WTC11 (cell line): ENCODE measurements at regions not wholly inside any gene's neighbourhood (a gene's known extent, or its start where the extent isn't known, plus 50 kb on each side); places are given as distances from the start of the nearest gene placed in this dataset.

Source experiments
- NFYB ChIP-seq: sonication (generic); formaldehyde crosslinking; conservative IDR thresholded peaks from 2 replicates; pipeline ENCODE4 v1.8.0; 2022; ENCODE audit warnings: low read depth, missing genetic modification reagents
- ZNF263 ChIP-seq: sonication (generic); formaldehyde crosslinking; IDR thresholded peaks from 2 replicates; pipeline ENCODE4 v1.8.1; 2022; ENCODE audit warnings: low read depth, mild to moderate bottlenecking, moderate library complexity, missing genetic modification reagents

DNA sequence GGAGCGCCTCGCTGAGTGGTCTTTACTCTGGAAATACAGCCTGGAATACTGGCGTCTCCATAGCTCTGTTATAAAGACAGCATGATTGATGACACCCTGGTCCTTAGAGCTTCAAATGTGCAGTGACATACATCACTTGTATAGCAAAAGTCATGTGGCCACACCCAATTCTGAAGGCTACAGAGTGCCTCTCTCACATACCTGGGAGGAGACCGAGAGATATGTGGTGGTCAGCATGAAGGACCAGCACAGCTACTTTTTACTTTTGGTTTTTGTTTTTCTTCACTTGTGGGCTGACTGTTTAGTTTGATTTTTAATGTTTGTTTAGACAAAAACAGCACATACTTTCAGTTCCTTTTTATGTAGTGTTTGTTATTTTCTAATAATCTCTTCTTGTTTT is 938.5 kb upstream of the SOX11 start:
- TF ChIP-seq ZNF263 (CRISPR knock-in tag), result no peak
- no peak for TF ChIP-seq NFYB (CRISPR knock-in tag)
